ENCODE measurements at regions not wholly inside any gene's neighbourhood (a gene's known extent, or its start where the extent isn't known, plus 50 kb on each side); places are given as distances from the start of the nearest gene placed in this dataset.

DNA sequence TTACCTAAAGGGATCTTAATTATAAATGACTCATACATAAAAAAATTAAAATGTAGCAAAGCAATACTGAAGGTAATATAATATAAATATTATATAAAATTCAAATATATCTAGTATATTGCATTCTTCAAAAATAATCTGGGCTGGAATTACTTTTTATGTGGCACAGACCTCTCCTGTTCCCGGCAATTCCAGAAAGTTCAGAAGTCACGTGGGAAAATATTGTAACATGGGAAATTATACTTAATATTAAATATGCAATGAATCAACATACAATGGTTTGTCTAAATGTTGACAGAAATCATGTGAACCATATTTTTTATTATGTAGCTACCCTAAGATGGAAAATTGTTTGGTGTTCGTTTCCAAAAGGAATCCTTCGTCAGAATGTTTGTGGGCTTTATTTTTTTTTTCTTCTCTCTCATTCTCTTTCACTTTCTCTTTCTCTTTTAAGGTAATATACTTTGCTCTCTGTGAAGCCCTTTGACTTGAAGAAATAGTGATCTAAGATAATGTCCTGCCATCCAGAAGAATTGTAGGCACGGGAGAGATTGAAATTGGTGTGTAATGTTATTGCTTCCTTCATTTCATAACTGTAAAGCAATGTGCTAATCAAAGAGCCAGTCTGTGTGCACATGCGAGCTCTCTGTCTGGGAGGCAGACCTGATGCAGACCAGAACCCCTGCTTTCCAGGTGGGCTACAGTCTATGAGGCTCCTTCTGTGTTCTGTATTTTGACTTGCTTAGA lies 559.4 kb downstream of the NR2F2 start:
- Histone ChIP-seq H4K20me1 (ENCODE audit: insufficient read depth, low read length) (no peaks in the 10 kb centered on the region), H3K27ac (ENCODE audit: low read depth, low read length, poor library complexity, severe bottlenecking) (no peak overlapping the region), H3K36me3 (ENCODE audit: insufficient read depth, low read length) (no peaks in the 10 kb centered on the region), H3K9me3 (ENCODE audit: low read length) (no peaks in the 10 kb centered on the region), H3K9me2 (ENCODE audit: insufficient read depth, low read length) (no peaks in the 10 kb centered on the region), H3K79me2 (ENCODE audit: insufficient read depth, low read depth, low read length) (no peaks in the 10 kb centered on the region), H3K4me3 (ENCODE audit: low read depth, low read length, poor library complexity, severe bottlenecking) (no peak overlapping the region), H2AFZ (ENCODE audit: low read length) (0 out of 2 replicates have a peak overlapping the region, but pooled peaks have one; percentile 31), H3K4me1 (ENCODE audit: insufficient read depth, low read length, poor library complexity, severe bottlenecking) (no peaks in the 10 kb centered on the region), H3K4me2 (ENCODE audit: low read length) (no peak overlapping the region)
- intact Hi-C loops (cut with micrococcal nuclease; ENCODE audit: unreplicated experiment), result no loop called here
- DNase-seq (ENCODE audit: low spot score), result no peak
- no TSS peak for BruUV-seq (replicated peaks)
- POLR2A ChIA-PET, result no interaction called here
- TF ChIP-seq, protein P1, sequence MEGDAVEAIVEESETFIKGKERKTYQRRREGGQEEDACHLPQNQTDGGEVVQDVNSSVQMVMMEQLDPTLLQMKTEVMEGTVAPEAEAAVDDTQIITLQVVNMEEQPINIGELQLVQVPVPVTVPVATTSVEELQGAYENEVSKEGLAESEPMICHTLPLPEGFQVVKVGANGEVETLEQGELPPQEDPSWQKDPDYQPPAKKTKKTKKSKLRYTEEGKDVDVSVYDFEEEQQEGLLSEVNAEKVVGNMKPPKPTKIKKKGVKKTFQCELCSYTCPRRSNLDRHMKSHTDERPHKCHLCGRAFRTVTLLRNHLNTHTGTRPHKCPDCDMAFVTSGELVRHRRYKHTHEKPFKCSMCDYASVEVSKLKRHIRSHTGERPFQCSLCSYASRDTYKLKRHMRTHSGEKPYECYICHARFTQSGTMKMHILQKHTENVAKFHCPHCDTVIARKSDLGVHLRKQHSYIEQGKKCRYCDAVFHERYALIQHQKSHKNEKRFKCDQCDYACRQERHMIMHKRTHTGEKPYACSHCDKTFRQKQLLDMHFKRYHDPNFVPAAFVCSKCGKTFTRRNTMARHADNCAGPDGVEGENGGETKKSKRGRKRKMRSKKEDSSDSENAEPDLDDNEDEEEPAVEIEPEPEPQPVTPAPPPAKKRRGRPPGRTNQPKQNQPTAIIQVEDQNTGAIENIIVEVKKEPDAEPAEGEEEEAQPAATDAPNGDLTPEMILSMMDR (conservative IDR thresholded peaks at IDR 0.05; ENCODE audit: low read length), result no peak
- TF ChIP-seq EZH2phosphoT487 (IDR thresholded peaks at IDR 0.05; ENCODE audit: borderline replicate concordance, low read depth, low read length), result no peak
- CTCF ChIA-PET (ENCODE audit: unreplicated experiment), result no interaction called here

DNA sequence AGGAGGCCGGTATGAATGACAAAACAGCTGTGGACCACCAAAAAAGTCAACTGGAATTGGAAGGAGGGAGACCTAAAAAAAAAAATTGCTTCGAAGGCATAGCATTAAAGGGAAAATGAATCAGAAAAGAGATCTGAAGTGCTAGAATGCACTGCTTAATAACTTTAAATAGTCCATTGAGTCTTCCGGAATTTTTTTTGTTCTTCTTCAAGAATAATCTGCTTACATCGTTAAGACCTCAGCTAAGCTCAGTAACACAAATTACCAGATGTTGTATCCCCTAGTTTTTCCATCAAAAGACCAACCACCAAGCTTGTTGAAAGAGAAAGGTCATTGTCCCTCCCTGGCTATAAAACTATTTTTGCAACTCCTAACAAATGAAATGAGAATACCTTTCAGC lies 560.5 kb downstream of the NR2F2 start:
- Histone ChIP-seq H3K9me2 (ENCODE audit: insufficient read depth, low read length) (no peaks in the 10 kb centered on the region), H3K9me3 (ENCODE audit: low read length) (no peaks in the 10 kb centered on the region), H3K36me3 (ENCODE audit: insufficient read depth, low read length) (no peaks in the 10 kb centered on the region), H4K20me1 (ENCODE audit: insufficient read depth, low read length) (no peaks in the 10 kb centered on the region), H2AFZ (ENCODE audit: low read length) (no peak overlapping the region), H3K79me2 (ENCODE audit: insufficient read depth, low read depth, low read length) (no peaks in the 10 kb centered on the region), H3K4me1 (ENCODE audit: insufficient read depth, low read length, poor library complexity, severe bottlenecking) (no peaks in the 10 kb centered on the region), H3K27ac (ENCODE audit: low read depth, low read length, poor library complexity, severe bottlenecking) (no peak overlapping the region), H3K4me3 (ENCODE audit: low read depth, low read length, poor library complexity, severe bottlenecking) (no peak overlapping the region), H3K4me2 (ENCODE audit: low read length) (no peak overlapping the region)
- no peak for DNase-seq (ENCODE audit: low spot score)
- intact Hi-C loops (cut with micrococcal nuclease; ENCODE audit: unreplicated experiment), result no loop called here
- TF ChIP-seq, protein P1 (conservative IDR thresholded peaks at IDR 0.05; ENCODE audit: low read length), result no peak
- TF ChIP-seq EZH2phosphoT487 (IDR thresholded peaks at IDR 0.05; ENCODE audit: borderline replicate concordance, low read depth, low read length), result no peak
- BruUV-seq (replicated peaks), result no TSS peak
- ChIA-PET CTCF (ENCODE audit: unreplicated experiment) (no interaction called here), POLR2A (interaction anchor here (0.6 to 0.7 kb wide), 3 partner anchors 188 to 452 kb away, joined by 3 to 5 read pairs (median 3); no protein-coding TSS in a partner anchor)

DNA sequence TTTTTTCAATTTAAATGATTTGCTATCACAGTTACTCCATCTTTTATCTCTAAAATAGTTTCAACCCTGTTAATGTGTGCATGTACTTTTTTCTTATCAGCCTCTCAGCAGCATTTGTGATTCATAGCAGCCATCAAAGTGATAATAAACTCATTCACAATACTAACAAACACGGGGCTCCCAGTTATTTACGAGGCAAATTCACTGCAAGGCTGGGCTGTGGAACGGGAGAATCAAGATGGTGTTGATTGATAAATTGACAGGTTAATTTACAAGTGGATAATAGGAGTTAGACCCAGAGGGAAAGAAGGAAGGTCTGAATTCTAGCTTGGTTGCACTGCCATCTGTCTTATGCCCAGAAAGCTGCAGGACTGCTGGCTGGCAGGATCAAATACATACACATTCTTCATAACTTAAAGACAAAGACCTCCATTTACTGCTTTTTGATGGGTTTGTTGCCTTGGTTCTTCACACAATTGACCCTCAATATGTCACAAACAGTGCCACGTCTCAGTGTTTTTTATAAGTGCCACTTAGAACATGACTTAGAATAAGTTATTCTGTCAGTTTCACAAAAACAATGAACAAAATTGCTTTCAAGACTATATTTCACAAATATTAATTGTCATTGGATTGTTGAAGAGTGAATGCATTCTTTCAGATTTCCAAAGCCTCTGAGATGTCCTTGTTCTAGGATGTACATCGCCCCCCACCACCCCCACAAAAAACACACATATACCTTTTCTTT lies 562.8 kb downstream of the NR2F2 start:
- POLR2A ChIA-PET, result no interaction called here
- BruUV-seq (replicated peaks), result no TSS peak
- intact Hi-C loops (cut with micrococcal nuclease; ENCODE audit: unreplicated experiment), result no loop called here

More for the DNA sequence above, 562.8 kb downstream of the NR2F2 start:
- CTCF ChIA-PET (ENCODE audit: unreplicated experiment), result no interaction called here
- H3K4me1 ChIP-seq (ENCODE audit: insufficient read depth, low read length, poor library complexity, severe bottlenecking), result no peaks in the 10 kb centered on the region
- DNase-seq (ENCODE audit: low spot score), result no peak
- no peaks in the 10 kb centered on the region for H3K36me3 ChIP-seq (ENCODE audit: insufficient read depth, low read length)
- TF ChIP-seq, protein P1 (conservative IDR thresholded peaks at IDR 0.05; ENCODE audit: low read length), result 0 out of 2 replicates have a peak, but pooled peaks have one; percentile 14
- TF ChIP-seq EZH2phosphoT487 (IDR thresholded peaks at IDR 0.05; ENCODE audit: borderline replicate concordance, low read depth, low read length), result no peak
- H3K9me2 ChIP-seq (ENCODE audit: insufficient read depth, low read length), result no peaks in the 10 kb centered on the region
- no peak overlapping the region for H3K27ac ChIP-seq (ENCODE audit: low read depth, low read length, poor library complexity, severe bottlenecking)
- H2AFZ ChIP-seq (ENCODE audit: low read length), result no peak overlapping the region
- H3K79me2 ChIP-seq (ENCODE audit: insufficient read depth, low read depth, low read length), result no peaks in the 10 kb centered on the region
- no peak overlapping the region for H3K4me2 ChIP-seq (ENCODE audit: low read length)
- H4K20me1 ChIP-seq (ENCODE audit: insufficient read depth, low read length), result no peaks in the 10 kb centered on the region
- H3K9me3 ChIP-seq (ENCODE audit: low read length), result no peaks in the 10 kb centered on the region
- no peak overlapping the region for H3K4me3 ChIP-seq (ENCODE audit: low read depth, low read length, poor library complexity, severe bottlenecking)
